ENCODE measurements at regions not wholly inside any gene's neighbourhood (a gene's known extent, or its start where the extent isn't known, plus 50 kb on each side); places are given as distances from the start of the nearest gene placed in this dataset.

GRCh38 chr3:159789017-159789416, 199.6 kb upstream of the IL12A start:
- Histone ChIP-seq H3K4me3 (no peak overlapping the region), H3K4me1 (peaks cover 19 to 26% (median 22%) of the 10 kb centered on the region in 4 donors), H3K9me3 (no peaks in the 10 kb centered on the region), H3K27me3 (no peaks in the 10 kb centered on the region), H3K27ac (no peak overlapping the region), H3K36me3 (no peaks in the 10 kb centered on the region)
- TF ChIP-seq POLR2A (IDR thresholded peaks at IDR 0.05) (no peak), CTCF (IDR thresholded peaks at IDR 0.05) (no peak), EP300 (IDR thresholded peaks at IDR 0.05) (no peak)
- ATAC-seq (ENCODE audit: low FRiP score in 2 of 2) (no peak), DNase-seq (no peak)
- WGBS, 2 donors = 74 to 79% methylated on average over 4 of the region's 4 CpGs

- Histone ChIP-seq H3K4me3 (no peak overlapping the region), H3K27ac (no peak overlapping the region), H3K27me3 (no peaks in the 10 kb centered on the region), H3K4me1 (peaks cover 19 to 23% (median 20%) of the 10 kb centered on the region in 4 donors), H3K9me3 (no peaks in the 10 kb centered on the region), H3K36me3 (no peaks in the 10 kb centered on the region)
- 84 to 88% methylated on average over 10 of the region's 10 CpGs for WGBS, 2 donors
- TF ChIP-seq POLR2AphosphoS5 (IDR thresholded peaks at IDR 0.05) = no peak
- TF ChIP-seq EP300 (IDR thresholded peaks at IDR 0.05) = no peak
- TF ChIP-seq POLR2A (IDR thresholded peaks at IDR 0.05) = no peak
- TF ChIP-seq CTCF (IDR thresholded peaks at IDR 0.05) = no peak
- ATAC-seq (ENCODE audit: low FRiP score in 2 of 2) (no peak), DNase-seq (no peak)
Measured at GRCh38 chr3:159789742-159790635, 198.6 kb upstream of the IL12A start.

GRCh38 chr3:159791336-159791735, 197.3 kb upstream of the IL12A start:
- no peak for ATAC-seq (ENCODE audit: low FRiP score in 2 of 2)
- Histone ChIP-seq H3K27ac (no peak overlapping the region), H3K27me3 (no peaks in the 10 kb centered on the region), H3K4me3 (no peak overlapping the region), H3K4me1 (peaks cover 17 to 30% (median 20%) of the 10 kb centered on the region in 4 donors), H3K36me3 (no peaks in the 10 kb centered on the region), H3K9me3 (no peaks in the 10 kb centered on the region)
- peak in 1 of 2 donors; percentile 4 for DNase-seq
- TF ChIP-seq POLR2A (IDR thresholded peaks at IDR 0.05) (no peak), EP300 (IDR thresholded peaks at IDR 0.05) (no peak), CTCF (IDR thresholded peaks at IDR 0.05) (no peak), POLR2AphosphoS5 (IDR thresholded peaks at IDR 0.05) (no peak)
- 80 to 89% methylated on average over 4 of the region's 4 CpGs for WGBS, 2 donors

- H3K36me3 ChIP-seq = no peaks in the 10 kb centered on the region
- peaks cover 17 to 31% (median 24%) of the 10 kb centered on the region in 4 donors for H3K4me1 ChIP-seq
- ATAC-seq (ENCODE audit: low FRiP score in 2 of 2) (no peak), DNase-seq (no peak)
- no peaks in the 10 kb centered on the region for H3K9me3 ChIP-seq
- TF ChIP-seq EP300 (IDR thresholded peaks at IDR 0.05) (no peak), POLR2AphosphoS5 (IDR thresholded peaks at IDR 0.05) (no peak), POLR2A (IDR thresholded peaks at IDR 0.05) (no peak), CTCF (IDR thresholded peaks at IDR 0.05) (no peak)
- no peaks in the 10 kb centered on the region for H3K27me3 ChIP-seq
- H3K27ac ChIP-seq = no peak overlapping the region
- 93 to 100% methylated on average over 2 of the region's 2 CpGs for WGBS, 2 donors
- no peak overlapping the region for H3K4me3 ChIP-seq
Measured at GRCh38 chr3:159792070-159792469, 196.6 kb upstream of the IL12A start.

GRCh38 chr3:159795042-159795441, 193.6 kb upstream of the IL12A start:
- TF ChIP-seq CTCF (IDR thresholded peaks at IDR 0.05) (no peak), EP300 (IDR thresholded peaks at IDR 0.05) (no peak), POLR2A (IDR thresholded peaks at IDR 0.05) (no peak), POLR2AphosphoS5 (IDR thresholded peaks at IDR 0.05) (no peak)
- Histone ChIP-seq H3K36me3 (no peaks in the 10 kb centered on the region), H3K4me3 (no peak overlapping the region), H3K9me3 (no peaks in the 10 kb centered on the region), H3K27me3 (no peaks in the 10 kb centered on the region), H3K4me1 (peaks cover 13 to 34% (median 19%) of the 10 kb centered on the region in 4 donors), H3K27ac (no peak overlapping the region)
- no peak for DNase-seq
- WGBS, 2 donors = 82 to 90% methylated on average over 5 of the region's 5 CpGs
- no peak for ATAC-seq (ENCODE audit: low FRiP score in 2 of 2)
